ENCODE measurements at regions not wholly inside any gene's neighbourhood (a gene's known extent, or its start where the extent isn't known, plus 50 kb on each side); places are given as distances from the start of the nearest gene placed in this dataset.

GRCh38 chr5:136776022-136776927 is 410.9 kb upstream of the TRPC7 start:
- TF ChIP-seq CTCF (IDR thresholded peaks at IDR 0.05; ENCODE audit: poor library complexity, severe bottlenecking) (no peak), TAF1 (IDR thresholded peaks at IDR 0.05; ENCODE audit: low read depth) (no peak), RAD21 (conservative IDR thresholded peaks at IDR 0.05) (no peak), POLR2AphosphoS5 (IDR thresholded peaks at IDR 0.05) (no peak), REST (IDR thresholded peaks at IDR 0.05; ENCODE audit: borderline replicate concordance) (no peak), MXI1 (conservative IDR thresholded peaks at IDR 0.05; ENCODE audit: poor library complexity, severe bottlenecking) (no peak), EP300 (conservative IDR thresholded peaks at IDR 0.05; ENCODE audit: poor library complexity, severe bottlenecking) (no peak), EZH2 (IDR thresholded peaks at IDR 0.05; ENCODE audit: borderline replicate concordance, insufficient read depth, low read length, poor library complexity, severe bottlenecking) (no peak)

All from neural cell (in vitro differentiated cells).